Fibroblast of lung (primary cell): ENCODE measurements at regions not wholly inside any gene's neighbourhood (a gene's known extent, or its start where the extent isn't known, plus 50 kb on each side); places are given as distances from the start of the nearest gene placed in this dataset.

ENCODE experiments used
- CTCF ChIP-seq, 2 donors: IDR thresholded peaks in 1 of 2; conservative IDR thresholded peaks in 1 of 2; 1 replicate in 1 of 2; 2 replicates in 1 of 2; pipeline ENCODE4 v1.5.1; 2011 to 2012; ENCODE audit warnings: low read length in 2 of 2, control low read depth in 1 of 2, inconsistent platforms in 1 of 2, low read depth in 1 of 2, mild to moderate bottlenecking in 1 of 2
- EZH2 ChIP-seq: IDR thresholded peaks from 2 replicates; pipeline ENCODE4 v1.5.1; 2012; ENCODE audit warnings: low read length, control low read depth, mild to moderate bottlenecking; ENCODE audit errors: missing control alignments

GRCh38 chr2:181152226-181152625 is 171.8 kb downstream of the UBE2E3 start:
- TF ChIP-seq CTCF (conservative IDR thresholded peaks at IDR 0.05 in 1 of 2, IDR thresholded peaks at IDR 0.05 in 1 of 2; ENCODE audit: low read depth in 1 of 2, low read length in 2 of 2), result no peak
- no peak for TF ChIP-seq EZH2
